Astrocyte (in vitro differentiated cells and primary cell): ENCODE measurements at regions not wholly inside any gene's neighbourhood (a gene's known extent, or its start where the extent isn't known, plus 50 kb on each side); places are given as distances from the start of the nearest gene placed in this dataset.
"Not testable (repeated sequence)": the region's sequence is repeated elsewhere in the genome, so short reads cannot be mapped to it uniquely, and the experiment has no call there.

Experiments
- DNase-seq: peaks from one replicate; pipeline ENCODE4 v3.0.0-alpha.2; 2010; ENCODE audit warnings: low read depth
- FAIRE-seq: peaks from 2 replicates; lab custom pipeline; 2011; peaks lifted over from hg19 to GRCh38; lab: Jason Lieb, UNC
- H2AFZ ChIP-seq: 2 replicates; pipeline ENCODE4 v1.6.0; 2012; ENCODE audit warnings: low read depth, low read length, inconsistent platforms
- H3K27ac ChIP-seq: 2 replicates; pipeline ENCODE4 v1.5.1; 2011; ENCODE audit warnings: low read depth, low read length, inconsistent platforms
- H3K27me3 ChIP-seq: 2 replicates; pipeline ENCODE4 v1.6.0; 2011; ENCODE audit warnings: low read length, inconsistent platforms; ENCODE audit not compliant: insufficient read depth
- H3K36me3 ChIP-seq: 2 replicates; pipeline ENCODE4 v1.5.1; 2011; ENCODE audit warnings: low read length, inconsistent platforms; ENCODE audit not compliant: insufficient read depth
- H3K4me1 ChIP-seq: 2 replicates; pipeline ENCODE4 v1.5.1; 2011; ENCODE audit warnings: low read length, inconsistent platforms; ENCODE audit not compliant: insufficient read depth
- H3K4me2 ChIP-seq: 2 replicates; pipeline ENCODE4 v1.6.0; 2012; ENCODE audit warnings: low read length, inconsistent platforms
- H3K4me3 ChIP-seq: 2 replicates; pipeline ENCODE4 v1.5.1; 2011; ENCODE audit warnings: low read depth, mild to moderate bottlenecking, low read length, inconsistent platforms; ENCODE audit not compliant: insufficient read depth
- H3K79me2 ChIP-seq: 2 replicates; pipeline ENCODE4 v1.6.0; 2012; ENCODE audit warnings: mild to moderate bottlenecking, low read length, inconsistent platforms; ENCODE audit not compliant: insufficient read depth
- H3K9ac ChIP-seq: 2 replicates; pipeline ENCODE4 v1.6.0; 2012; ENCODE audit warnings: mild to moderate bottlenecking, low read length, inconsistent platforms
- H3K9me3 ChIP-seq: 2 replicates; pipeline ENCODE4 v1.5.1; 2012; ENCODE audit warnings: low read depth, mild to moderate bottlenecking, low read length, inconsistent platforms; ENCODE audit not compliant: insufficient read depth
- H4K20me1 ChIP-seq: 2 replicates; pipeline ENCODE4 v1.6.0; 2012; ENCODE audit warnings: low read length, inconsistent platforms; ENCODE audit not compliant: insufficient read depth
- H3K27ac Mint-ChIP-seq: one replicate; pipeline ENCODE4 v1.8.0; 2021; ENCODE audit warnings: mild to moderate bottlenecking, mixed read lengths; ENCODE audit not compliant: unreplicated experiment
- H3K27me3 Mint-ChIP-seq: one replicate; pipeline ENCODE4 v1.8.0; 2021; ENCODE audit warnings: low read depth, mixed read lengths; ENCODE audit not compliant: unreplicated experiment
- H3K36me3 Mint-ChIP-seq: one replicate; pipeline ENCODE4 v1.8.0; 2021; ENCODE audit warnings: low read depth, mixed read lengths; ENCODE audit not compliant: unreplicated experiment
- H3K4me1 Mint-ChIP-seq: one replicate; pipeline ENCODE4 v1.8.0; 2021; ENCODE audit warnings: low read depth, mixed read lengths; ENCODE audit not compliant: unreplicated experiment
- H3K4me3 Mint-ChIP-seq: one replicate; pipeline ENCODE4 v1.8.0; 2021; ENCODE audit warnings: mild to moderate bottlenecking, moderate library complexity, mixed read lengths; ENCODE audit not compliant: unreplicated experiment
- H3K9me3 Mint-ChIP-seq: one replicate; pipeline ENCODE4 v1.8.0; 2021; ENCODE audit warnings: mild to moderate bottlenecking, mixed read lengths; ENCODE audit not compliant: unreplicated experiment
- EZH2 ChIP-seq: IDR thresholded peaks from 2 replicates; pipeline ENCODE4 v1.6.1; 2012; ENCODE audit warnings: mild to moderate bottlenecking, low read length, inconsistent platforms; ENCODE audit not compliant: insufficient read depth
- TF ChIP-seq, protein P1 (sequence below): IDR thresholded peaks from 2 replicates; pipeline ENCODE4 v1.5.1; 2011; ENCODE audit warnings: low read depth, mild to moderate bottlenecking, inconsistent platforms, low read length, moderate library complexity; ENCODE audit not compliant: insufficient read depth

DNA sequence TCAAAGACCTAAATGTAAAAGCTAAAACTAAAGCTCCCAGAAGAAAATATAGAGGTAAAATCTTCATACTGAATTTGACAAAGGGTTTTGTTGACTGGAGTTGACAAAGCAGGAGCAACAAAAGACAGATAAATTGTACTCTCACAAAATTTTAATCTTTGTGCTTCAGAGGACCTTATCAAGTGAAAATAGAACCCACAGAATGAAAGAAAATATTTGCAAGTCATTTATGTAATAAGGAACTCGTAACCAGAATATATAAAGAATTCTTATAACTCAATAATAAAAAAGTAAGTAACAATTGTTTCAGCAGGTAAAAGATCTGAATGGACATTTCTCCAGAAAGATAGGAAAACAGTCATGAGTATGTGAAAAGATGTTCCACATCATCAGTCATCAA lies 62.0 kb upstream of the SRRM3 start:
- H3K36me3 Mint-ChIP-seq, result peaks cover 2% of the 10 kb centered on the region
- H3K27me3 Mint-ChIP-seq, result peaks cover 9% of the 10 kb centered on the region
- Histone ChIP-seq H3K27me3 (peaks cover 21% of the 10 kb centered on the region), H3K4me1 (no peaks in the 10 kb centered on the region), H4K20me1 (no peaks in the 10 kb centered on the region), H3K4me2 (no peak overlapping the region), H3K27ac (no peak overlapping the region), H3K79me2 (no peaks in the 10 kb centered on the region), H3K9ac (no peak overlapping the region), H3K36me3 (no peaks in the 10 kb centered on the region), H2AFZ (no peak overlapping the region), H3K4me3 (no peak overlapping the region), H3K9me3 (no peaks in the 10 kb centered on the region)
- peaks cover 2% of the 10 kb centered on the region for H3K4me1 Mint-ChIP-seq
- H3K4me3 Mint-ChIP-seq, result no peak overlapping the region
- H3K27ac Mint-ChIP-seq, result no peak overlapping the region
- no peaks in the 10 kb centered on the region for H3K9me3 Mint-ChIP-seq
- DNase-seq, result no peak
- no peak for TF ChIP-seq EZH2
- TF ChIP-seq, protein P1, sequence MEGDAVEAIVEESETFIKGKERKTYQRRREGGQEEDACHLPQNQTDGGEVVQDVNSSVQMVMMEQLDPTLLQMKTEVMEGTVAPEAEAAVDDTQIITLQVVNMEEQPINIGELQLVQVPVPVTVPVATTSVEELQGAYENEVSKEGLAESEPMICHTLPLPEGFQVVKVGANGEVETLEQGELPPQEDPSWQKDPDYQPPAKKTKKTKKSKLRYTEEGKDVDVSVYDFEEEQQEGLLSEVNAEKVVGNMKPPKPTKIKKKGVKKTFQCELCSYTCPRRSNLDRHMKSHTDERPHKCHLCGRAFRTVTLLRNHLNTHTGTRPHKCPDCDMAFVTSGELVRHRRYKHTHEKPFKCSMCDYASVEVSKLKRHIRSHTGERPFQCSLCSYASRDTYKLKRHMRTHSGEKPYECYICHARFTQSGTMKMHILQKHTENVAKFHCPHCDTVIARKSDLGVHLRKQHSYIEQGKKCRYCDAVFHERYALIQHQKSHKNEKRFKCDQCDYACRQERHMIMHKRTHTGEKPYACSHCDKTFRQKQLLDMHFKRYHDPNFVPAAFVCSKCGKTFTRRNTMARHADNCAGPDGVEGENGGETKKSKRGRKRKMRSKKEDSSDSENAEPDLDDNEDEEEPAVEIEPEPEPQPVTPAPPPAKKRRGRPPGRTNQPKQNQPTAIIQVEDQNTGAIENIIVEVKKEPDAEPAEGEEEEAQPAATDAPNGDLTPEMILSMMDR, result no peak
- FAIRE-seq, result no peak

DNA sequence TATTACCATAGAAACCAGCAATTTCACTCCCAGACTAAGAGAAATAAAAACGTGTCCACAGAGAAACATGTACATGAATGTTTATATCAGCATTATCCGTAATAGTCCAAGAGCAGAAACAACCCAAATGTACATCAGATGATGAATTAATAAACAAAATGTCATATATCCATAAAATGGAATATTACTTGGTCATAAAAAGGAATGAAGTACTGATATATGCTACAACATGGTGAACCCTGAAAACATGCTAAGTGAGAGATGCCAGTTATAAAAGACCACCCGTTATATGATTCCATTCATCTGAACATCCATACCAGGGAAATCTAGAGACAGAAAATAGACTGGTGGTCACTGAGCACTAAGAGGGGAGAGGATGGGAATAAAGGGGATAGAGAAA lies 61.4 kb upstream of the SRRM3 start:
- not testable (repeated sequence) for H3K79me2 ChIP-seq, DNase-seq, H3K9me3 ChIP-seq, H3K9ac ChIP-seq, H3K4me1 Mint-ChIP-seq, H2AFZ ChIP-seq, H3K27me3 Mint-ChIP-seq, H3K4me1 ChIP-seq, H3K36me3 Mint-ChIP-seq, H3K27ac Mint-ChIP-seq, H3K27ac ChIP-seq, FAIRE-seq, H3K4me2 ChIP-seq, H3K4me3 ChIP-seq, H3K9me3 Mint-ChIP-seq, H3K4me3 Mint-ChIP-seq, H3K36me3 ChIP-seq, H4K20me1 ChIP-seq
- H3K27me3 ChIP-seq, result peaks cover 17% of the 10 kb centered on the region

- Mint-ChIP-seq H3K4me1 (peaks cover 2% of the 10 kb centered on the region), H3K27me3 (no peaks in the 10 kb centered on the region), H3K27ac (no peak overlapping the region), H3K9me3 (no peaks in the 10 kb centered on the region), H3K36me3 (no peaks in the 10 kb centered on the region), H3K4me3 (no peak overlapping the region)
- Histone ChIP-seq H3K4me3 (no peak overlapping the region), H3K79me2 (no peaks in the 10 kb centered on the region), H3K27me3 (peaks cover 6% of the 10 kb centered on the region), H3K27ac (no peak overlapping the region), H2AFZ (no peak overlapping the region), H3K9ac (no peak overlapping the region), H3K4me2 (no peak overlapping the region), H4K20me1 (no peaks in the 10 kb centered on the region), H3K36me3 (no peaks in the 10 kb centered on the region), H3K4me1 (no peaks in the 10 kb centered on the region), H3K9me3 (no peaks in the 10 kb centered on the region)
- no peak for TF ChIP-seq EZH2
- TF ChIP-seq, protein P1, result no peak
- FAIRE-seq, result no peak
- DNase-seq, result no peak
Observed at GRCh38 chr7:76142861-76143260, 58.8 kb upstream of the SRRM3 start.

DNA sequence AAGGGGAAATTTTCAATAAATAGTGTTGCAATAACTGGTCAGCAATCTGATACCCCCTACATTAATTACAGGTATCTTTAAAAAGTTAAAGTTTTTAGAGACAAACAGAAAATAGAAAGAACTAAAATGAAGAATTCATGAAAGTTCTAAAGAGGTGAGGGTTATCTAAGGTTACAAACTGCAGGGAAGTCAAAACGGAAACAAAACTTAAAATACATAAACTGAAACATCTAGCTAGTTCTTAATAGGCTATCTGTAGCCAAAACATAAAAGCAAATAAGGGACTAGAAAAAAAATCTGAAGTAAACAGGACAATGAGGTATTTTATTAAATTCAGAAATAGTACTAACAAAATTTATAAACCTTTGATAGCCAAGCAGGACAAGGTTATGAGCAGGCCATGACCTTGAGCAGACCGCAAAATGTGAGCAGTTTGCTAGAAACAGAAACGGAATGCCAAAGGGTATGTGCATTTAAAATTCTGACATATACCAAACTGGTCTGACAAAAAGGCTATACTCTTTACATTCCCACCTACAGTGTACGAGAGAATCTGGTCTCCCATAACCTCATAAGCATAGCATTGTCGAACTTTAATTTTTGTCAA lies 56.9 kb upstream of the SRRM3 start:
- not testable (repeated sequence) for H3K36me3 ChIP-seq, H3K9me3 Mint-ChIP-seq, H3K27ac Mint-ChIP-seq, H3K27me3 Mint-ChIP-seq, H3K27me3 ChIP-seq, FAIRE-seq, H3K4me1 Mint-ChIP-seq, H4K20me1 ChIP-seq, H3K27ac ChIP-seq, H3K9me3 ChIP-seq, H3K79me2 ChIP-seq, DNase-seq, H3K4me3 Mint-ChIP-seq, H3K36me3 Mint-ChIP-seq, H3K4me1 ChIP-seq, H3K9ac ChIP-seq, H3K4me3 ChIP-seq, H3K4me2 ChIP-seq, H2AFZ ChIP-seq
